NCI-H345 treated with DMSO at 0.1 percent for 48 hours (cell line): ENCODE measurements at regions not wholly inside any gene's neighbourhood (a gene's known extent, or its start where the extent isn't known, plus 50 kb on each side); places are given as distances from the start of the nearest gene placed in this dataset.

ENCODE experiments used
- DNase-seq: peaks from one replicate; lab custom pipeline; 2025; ENCODE audit not compliant: unreplicated experiment; lab: John Stamatoyannopoulos, UW

DNA sequence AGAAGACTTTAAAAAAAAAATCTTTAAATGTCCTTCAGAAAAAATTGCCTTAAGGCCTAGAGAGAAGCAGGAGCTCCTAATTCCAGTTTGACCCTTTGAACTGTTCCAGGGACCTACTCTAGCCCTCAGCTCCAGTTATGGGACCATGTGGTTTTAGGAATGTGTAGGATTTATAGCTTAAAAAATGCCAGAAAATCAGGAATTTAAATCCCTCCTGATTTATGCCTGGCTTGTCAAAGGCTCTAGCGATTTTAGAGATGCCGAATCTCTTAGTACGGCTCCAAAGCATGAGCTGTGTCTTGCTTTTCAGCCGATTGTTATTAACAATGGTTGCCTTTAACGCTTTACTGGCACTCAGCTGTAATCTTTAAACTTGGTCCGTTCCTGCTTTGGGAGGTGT lies 130.6 kb upstream of the NPVF start:
- peak; percentile 31 for DNase-seq

- peak; percentile 69 for DNase-seq
These were observed 131.3 kb upstream of the NPVF start for GRCh38 chr7:25359471-25360059.

DNA sequence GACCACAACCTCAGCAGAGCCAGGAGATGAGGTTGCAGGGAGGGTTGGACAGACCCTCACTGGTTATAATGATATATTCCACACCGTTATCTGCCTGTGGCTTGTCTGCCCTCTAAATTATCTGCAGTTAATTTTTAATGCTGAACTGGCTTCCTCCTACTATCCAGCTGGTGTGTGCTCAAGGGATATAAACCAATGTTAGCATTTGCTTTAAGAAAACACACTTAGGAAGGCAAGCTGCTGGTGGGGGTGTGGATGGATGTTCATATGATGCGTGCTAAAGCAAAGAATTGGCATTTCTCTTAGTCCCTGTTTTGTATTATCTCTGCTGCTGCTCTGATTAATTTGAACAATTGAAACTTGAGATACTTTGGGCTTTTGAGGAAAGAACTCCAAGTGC lies 132.2 kb upstream of the NPVF start:
- DNase-seq: peak; percentile 34

DNA sequence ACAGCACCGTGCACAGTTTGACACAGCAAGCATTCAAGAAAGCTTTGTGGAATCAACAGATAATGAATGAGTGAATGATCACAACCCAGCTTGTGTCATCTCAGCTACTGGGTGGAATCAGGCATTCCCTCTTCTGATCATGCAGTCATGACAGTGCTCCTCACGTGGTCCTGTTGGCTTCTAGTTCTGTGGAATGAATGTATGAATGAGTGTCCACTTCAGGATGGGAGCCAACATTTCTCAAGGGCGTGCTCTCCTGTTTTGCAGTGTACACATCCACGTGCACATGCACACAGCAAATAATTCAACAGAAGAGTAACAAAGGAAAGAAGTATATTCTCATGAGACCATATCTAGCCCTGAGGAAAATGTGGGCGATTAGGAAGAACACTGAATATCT lies 133.1 kb upstream of the NPVF start:
- no peak for DNase-seq

DNA sequence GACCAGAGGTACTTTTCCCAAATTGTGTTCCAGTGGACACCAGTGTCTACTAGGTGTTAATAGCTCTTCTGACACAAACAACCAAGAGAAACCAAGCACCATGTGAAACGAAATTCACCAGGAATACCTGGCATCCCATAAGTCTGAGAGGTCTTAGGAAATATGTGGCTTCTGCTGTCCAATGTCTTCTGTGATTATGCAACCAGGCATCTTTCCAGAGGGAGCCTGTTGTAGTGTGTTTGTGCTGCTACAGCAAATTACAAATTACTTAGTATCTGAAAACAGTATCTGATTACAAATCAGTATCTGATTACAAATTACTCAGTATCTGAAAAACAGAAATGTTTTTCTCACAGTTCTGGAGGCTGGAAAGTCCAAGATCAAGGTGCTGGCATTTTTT lies 133.6 kb upstream of the NPVF start:
- no peak for DNase-seq

- DNase-seq: no peak
These were observed 140.4 kb upstream of the NPVF start for GRCh38 chr7:25368599-25369201.

DNA sequence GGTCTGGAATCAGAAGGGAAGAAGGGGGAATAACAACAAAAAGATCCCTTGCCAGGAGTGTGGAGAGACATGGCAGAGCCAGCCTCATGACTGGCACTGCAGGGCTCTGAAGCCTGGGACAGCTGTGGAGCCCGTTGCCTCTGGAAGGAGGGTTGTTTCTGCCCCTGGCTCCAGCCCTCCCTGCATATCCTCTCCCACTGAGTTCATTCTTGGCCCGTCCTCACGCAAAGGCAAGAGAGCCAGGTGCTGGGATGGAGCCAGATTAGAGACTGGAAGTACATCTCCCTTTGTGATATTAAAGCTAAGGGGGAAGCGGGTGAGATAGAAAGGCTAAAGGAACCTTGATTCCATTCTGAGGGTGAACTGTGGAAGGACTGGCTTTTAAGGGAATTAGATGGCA lies 141.5 kb upstream of the NPVF start:
- DNase-seq: no peak

- no peak for DNase-seq
These were observed 143.7 kb upstream of the NPVF start for GRCh38 chr7:25371972-25372371.

DNA sequence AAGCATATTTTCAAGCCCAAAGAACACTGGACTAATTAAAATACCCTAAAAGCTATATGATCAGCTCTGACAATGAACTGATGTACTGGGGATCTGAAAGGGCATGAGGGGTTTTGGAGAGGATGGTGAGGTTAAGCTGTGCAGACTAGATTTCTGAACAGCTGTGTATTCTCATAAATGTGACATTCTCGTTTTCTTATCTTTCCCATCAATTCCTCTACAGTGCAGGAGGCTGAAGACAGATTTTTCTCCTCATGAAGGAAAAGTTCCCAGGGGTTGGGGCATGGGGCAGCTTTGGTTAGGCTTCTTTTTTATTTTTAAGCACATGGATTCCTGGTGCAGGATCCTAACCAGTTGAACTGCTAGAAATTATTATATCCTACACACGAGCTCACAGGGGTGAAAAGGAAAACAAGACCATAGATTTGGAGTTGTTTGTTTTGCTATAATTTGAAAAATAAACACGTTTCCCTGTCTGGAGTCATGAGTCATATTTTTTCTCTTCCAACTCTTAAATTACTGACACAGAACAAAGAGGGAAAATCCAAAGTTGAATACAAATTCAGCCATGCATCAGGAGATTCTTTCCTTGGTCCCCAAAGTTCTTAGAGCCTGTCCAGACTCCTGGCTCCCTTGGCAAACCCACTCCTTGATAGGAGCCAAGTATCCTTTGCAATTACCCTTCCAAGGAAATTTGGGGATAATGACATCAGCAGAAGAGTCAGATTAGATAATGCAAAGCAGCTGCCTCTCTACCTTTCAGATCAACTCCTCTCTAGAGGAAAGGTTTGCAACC lies 147.7 kb upstream of the NPVF start:
- DNase-seq: no peak

- no peak for DNase-seq
These were observed 151.3 kb upstream of the NPVF start for GRCh38 chr7:25379351-25380300.

DNA sequence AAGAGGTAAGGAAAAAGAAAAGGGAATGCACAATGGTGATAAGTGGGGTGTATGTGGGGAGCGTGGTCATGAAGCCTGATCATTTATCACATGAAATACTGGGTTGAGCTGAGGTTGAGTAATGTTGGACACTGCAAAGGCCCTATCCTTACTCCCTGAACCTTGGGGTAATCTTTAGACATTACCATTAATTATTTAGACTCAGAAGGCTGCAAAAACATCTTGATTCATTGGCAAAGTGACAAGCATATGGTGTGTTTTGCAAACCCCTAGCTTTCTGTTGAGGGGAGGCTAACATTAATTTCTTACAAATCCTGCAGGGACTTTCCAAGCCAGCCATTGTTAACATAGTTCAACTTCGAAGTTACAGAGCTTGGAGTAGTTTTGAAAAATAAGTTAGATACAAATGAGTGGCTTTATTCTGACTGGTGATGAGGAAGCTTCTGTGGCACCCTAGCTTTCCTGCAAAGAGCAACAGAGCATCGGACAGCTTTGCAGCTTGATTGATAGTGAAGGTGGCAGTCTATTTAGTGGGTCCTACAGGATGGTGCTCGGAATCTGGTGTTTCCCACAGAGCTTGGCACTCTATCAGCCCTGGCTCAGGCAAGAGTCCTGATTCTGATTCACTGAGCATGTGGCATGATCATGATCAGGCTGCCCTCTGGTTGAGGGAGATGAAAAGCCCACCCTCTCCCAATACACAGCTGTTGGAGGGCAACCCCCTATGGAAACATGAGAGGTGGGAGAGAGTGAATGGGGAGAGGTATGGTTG lies 153.7 kb upstream of the NPVF start:
- no peak for DNase-seq

GRCh38 chr7:25382869-25383268 lies 154.6 kb upstream of the NPVF start:
- DNase-seq: no peak

- DNase-seq: no peak
These were observed 155.1 kb upstream of the NPVF start for GRCh38 chr7:25383402-25383801.

DNA sequence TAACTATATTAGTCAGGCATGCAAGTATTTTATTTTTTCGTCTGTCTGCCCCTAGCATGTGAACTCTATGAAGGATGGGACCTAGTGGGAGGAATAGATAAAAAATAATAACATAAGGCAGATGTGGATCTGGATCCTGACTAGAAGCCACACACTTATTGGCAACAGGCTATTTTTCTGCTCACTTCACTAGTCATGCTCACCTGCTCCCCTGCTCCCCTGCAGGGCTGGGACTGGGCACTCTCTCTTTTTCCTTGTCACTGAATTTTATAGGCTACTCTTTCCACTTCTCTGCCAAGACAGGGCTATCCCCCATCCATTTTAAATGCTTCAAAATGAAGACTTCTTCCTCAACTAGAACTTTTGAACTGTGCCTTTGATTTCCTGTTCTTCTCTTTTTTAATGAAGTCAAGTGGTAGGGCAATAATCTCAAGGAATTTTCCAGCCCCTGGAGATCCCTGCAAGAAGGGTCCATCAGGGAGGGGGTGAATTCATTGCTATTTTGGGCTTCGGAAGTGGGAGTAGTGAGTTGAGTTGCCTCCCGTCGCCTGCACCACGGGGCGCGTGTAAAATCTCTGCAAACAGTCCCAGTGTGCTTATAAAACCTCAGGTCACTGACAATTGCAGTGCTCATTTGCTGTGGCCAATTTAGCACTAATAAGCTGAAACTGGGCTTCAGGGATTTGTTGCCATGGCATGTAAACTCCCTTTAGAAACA lies 156.7 kb upstream of the NPVF start:
- DNase-seq: no peak

- no peak for DNase-seq
These were observed 157.3 kb upstream of the NPVF start for GRCh38 chr7:25385506-25386136.

DNA sequence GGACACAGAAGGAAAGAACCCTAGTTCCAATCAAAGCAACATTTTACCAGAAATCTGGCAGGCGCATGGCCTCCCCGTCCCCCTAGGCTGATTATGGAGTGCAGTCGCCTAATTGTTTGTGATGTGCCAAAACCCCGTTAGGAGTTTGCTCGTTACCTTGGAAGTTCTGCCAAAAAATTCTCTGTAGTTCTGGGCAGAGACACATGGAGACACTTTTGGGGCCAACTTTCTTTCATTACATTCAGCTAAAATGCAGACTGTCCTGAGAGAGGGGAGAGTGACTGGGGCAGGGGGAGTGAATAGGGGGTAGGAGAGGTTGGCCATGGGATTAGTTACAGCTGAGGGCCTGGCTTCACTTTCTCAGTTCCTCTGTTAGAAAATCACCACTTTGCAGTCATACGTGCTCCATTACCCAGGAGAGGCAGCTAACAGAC lies 158.0 kb upstream of the NPVF start:
- no peak for DNase-seq

GRCh38 chr7:25388681-25389080 lies 160.4 kb upstream of the NPVF start:
- DNase-seq: no peak

- DNase-seq: peak; percentile 63
These were observed 161.3 kb upstream of the NPVF start for GRCh38 chr7:25389489-25390106.

DNA sequence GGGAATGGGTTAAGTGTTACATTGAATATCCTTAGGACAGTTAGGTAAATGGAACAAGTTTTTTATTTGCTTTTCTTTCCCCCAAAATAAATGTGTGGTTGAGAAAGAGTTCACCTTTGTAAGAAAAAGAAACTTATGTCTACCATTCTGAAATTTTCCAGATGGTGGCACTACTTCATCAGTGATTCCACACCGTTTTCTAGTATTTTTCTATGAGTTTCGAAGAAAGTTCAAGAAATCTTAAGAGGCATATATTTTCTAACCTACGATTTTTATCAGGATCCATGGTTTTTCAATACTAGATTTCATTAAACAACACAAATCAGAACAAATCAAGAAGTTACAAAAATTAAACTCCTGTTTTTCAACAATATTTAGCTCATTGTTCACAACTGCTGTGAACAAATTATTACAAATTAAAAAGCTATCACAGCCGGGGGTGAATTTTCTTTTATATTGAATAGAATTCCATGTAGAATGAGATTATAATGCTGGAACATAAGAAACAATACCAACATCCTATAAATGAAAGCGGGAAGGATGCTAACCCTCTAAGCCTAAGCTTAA lies 163.1 kb upstream of the NPVF start:
- DNase-seq: no peak
